ENCODE measurements at regions not wholly inside any gene's neighbourhood (a gene's known extent, or its start where the extent isn't known, plus 50 kb on each side); places are given as distances from the start of the nearest gene placed in this dataset.

GRCh38 chr9:116081435-116082115 is 72.0 kb upstream of the PAPPA start:
- DNase-seq (ENCODE audit: low spot score), result no peak

- DNase-seq (ENCODE audit: low spot score), result no peak
Measured at GRCh38 chr9:116083837-116084236, 69.8 kb upstream of the PAPPA start.

GRCh38 chr9:116084497-116084896 is 69.1 kb upstream of the PAPPA start:
- no peak for DNase-seq (ENCODE audit: low spot score)

- no peak for DNase-seq (ENCODE audit: low spot score)
Measured at GRCh38 chr9:116087246-116087645, 66.3 kb upstream of the PAPPA start.

GRCh38 chr9:116087751-116088194 is 65.8 kb upstream of the PAPPA start:
- DNase-seq (ENCODE audit: low spot score), result no peak

GRCh38 chr9:116088396-116088795 is 65.2 kb upstream of the PAPPA start:
- no peak for DNase-seq (ENCODE audit: low spot score)

GRCh38 chr9:116090030-116090770 is 63.4 kb upstream of the PAPPA start:
- no peak for DNase-seq (ENCODE audit: low spot score)

- DNase-seq (ENCODE audit: low spot score), result no peak
Measured at GRCh38 chr9:116094846-116095245, 58.7 kb upstream of the PAPPA start.

GRCh38 chr9:116095403-116095802 is 58.2 kb upstream of the PAPPA start:
- no peak for DNase-seq (ENCODE audit: low spot score)

GRCh38 chr9:116096046-116096445 is 57.5 kb upstream of the PAPPA start:
- DNase-seq (ENCODE audit: low spot score), result no peak

- no peak for DNase-seq (ENCODE audit: low spot score)
Measured at GRCh38 chr9:116096853-116097252, 56.7 kb upstream of the PAPPA start.

- no peak for DNase-seq (ENCODE audit: low spot score)
Measured at GRCh38 chr9:116098476-116098875, 55.1 kb upstream of the PAPPA start.

- DNase-seq (ENCODE audit: low spot score), result no peak
Measured at GRCh38 chr9:116099821-116100220, 53.8 kb upstream of the PAPPA start.

- DNase-seq (ENCODE audit: low spot score), result no peak
Measured at GRCh38 chr9:116100711-116101121, 52.9 kb upstream of the PAPPA start.

- no peak for DNase-seq (ENCODE audit: low spot score)
Measured at GRCh38 chr9:116101516-116101915, 52.1 kb upstream of the PAPPA start.

GRCh38 chr9:116102596-116102995 is 51.0 kb upstream of the PAPPA start:
- DNase-seq (ENCODE audit: low spot score), result no peak

Measured in CD4-positive, alpha-beta T cell treated with Interleukin-2 at 100 ng/mL for 4 hours (primary cell).